RWPE2 (cell line): ENCODE measurements at regions not wholly inside any gene's neighbourhood (a gene's known extent, or its start where the extent isn't known, plus 50 kb on each side); places are given as distances from the start of the nearest gene placed in this dataset.
"Not testable (repeated sequence)": the region's sequence is repeated elsewhere in the genome, so short reads cannot be mapped to it uniquely, and the experiment has no call there.

Source experiments
- ATAC-seq: fragments of 200-7000 bp; cut with Tn5 transposase; 3 replicates; pipeline ENCODE4 v1.9.1; 2021; ENCODE audit warnings: low read depth
- DNase-seq: peaks from one replicate; pipeline ENCODE4 v3.0.0-alpha.2; 2020; ENCODE audit warnings: low spot score
- H3K27ac ChIP-seq: fragments of 450-650 bp; 2 replicates; pipeline ENCODE4 v1.5.1; 2017; ENCODE audit warnings: mild to moderate bottlenecking; ENCODE audit not compliant: poor library complexity, severe bottlenecking
- H3K27me3 ChIP-seq: fragments of 250-450 bp; sonication (Bioruptor Pico); 2 replicates; pipeline ENCODE4 v1.5.1; 2021; ENCODE audit warnings: mild to moderate bottlenecking, moderate library complexity; ENCODE audit not compliant: insufficient read depth, poor library complexity, severe bottlenecking
- H3K36me3 ChIP-seq: fragments of 250-450 bp; sonication (Bioruptor Pico); 2 replicates; pipeline ENCODE4 v1.5.1; 2020; ENCODE audit warnings: low read depth, mild to moderate bottlenecking, moderate library complexity
- H3K4me1 ChIP-seq: fragments of 250-450 bp; sonication (Bioruptor Pico); 2 replicates; pipeline ENCODE4 v1.5.1; 2021; ENCODE audit warnings: mild to moderate bottlenecking, moderate library complexity; ENCODE audit not compliant: insufficient read depth, poor library complexity, severe bottlenecking
- H3K4me3 ChIP-seq: fragments of 250-450 bp; sonication (Bioruptor Pico); 2 replicates; pipeline ENCODE4 v1.5.1; 2021; ENCODE audit warnings: mild to moderate bottlenecking, moderate library complexity; ENCODE audit not compliant: severe bottlenecking
- H3K9me3 ChIP-seq: fragments of 250-450 bp; sonication (Bioruptor Pico); 2 replicates; pipeline ENCODE4 v1.5.1; 2021; ENCODE audit warnings: mild to moderate bottlenecking, moderate library complexity; ENCODE audit not compliant: severe bottlenecking
- TF ChIP-seq, protein P1 (sequence below): fragments of 450-650 bp; IDR thresholded peaks from one replicate; pipeline ENCODE4 v1.5.1; 2017; ENCODE audit warnings: mild to moderate bottlenecking, moderate library complexity; ENCODE audit not compliant: poor library complexity, severe bottlenecking

GRCh38 chrX:66766318-66766717, 127.4 kb upstream of the EDA2R start:
- no peak for ATAC-seq
- Histone ChIP-seq H3K27ac (no peak overlapping the region), H3K36me3 (no peaks in the 10 kb centered on the region), H3K4me1 (no peaks in the 10 kb centered on the region), H3K9me3 (no peaks in the 10 kb centered on the region), H3K27me3 (no peaks in the 10 kb centered on the region), H3K4me3 (no peak overlapping the region)
- no peak for DNase-seq
- TF ChIP-seq, protein P1, sequence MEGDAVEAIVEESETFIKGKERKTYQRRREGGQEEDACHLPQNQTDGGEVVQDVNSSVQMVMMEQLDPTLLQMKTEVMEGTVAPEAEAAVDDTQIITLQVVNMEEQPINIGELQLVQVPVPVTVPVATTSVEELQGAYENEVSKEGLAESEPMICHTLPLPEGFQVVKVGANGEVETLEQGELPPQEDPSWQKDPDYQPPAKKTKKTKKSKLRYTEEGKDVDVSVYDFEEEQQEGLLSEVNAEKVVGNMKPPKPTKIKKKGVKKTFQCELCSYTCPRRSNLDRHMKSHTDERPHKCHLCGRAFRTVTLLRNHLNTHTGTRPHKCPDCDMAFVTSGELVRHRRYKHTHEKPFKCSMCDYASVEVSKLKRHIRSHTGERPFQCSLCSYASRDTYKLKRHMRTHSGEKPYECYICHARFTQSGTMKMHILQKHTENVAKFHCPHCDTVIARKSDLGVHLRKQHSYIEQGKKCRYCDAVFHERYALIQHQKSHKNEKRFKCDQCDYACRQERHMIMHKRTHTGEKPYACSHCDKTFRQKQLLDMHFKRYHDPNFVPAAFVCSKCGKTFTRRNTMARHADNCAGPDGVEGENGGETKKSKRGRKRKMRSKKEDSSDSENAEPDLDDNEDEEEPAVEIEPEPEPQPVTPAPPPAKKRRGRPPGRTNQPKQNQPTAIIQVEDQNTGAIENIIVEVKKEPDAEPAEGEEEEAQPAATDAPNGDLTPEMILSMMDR: no peak

- no peak for DNase-seq
- no peaks in the 10 kb centered on the region for H3K4me1 ChIP-seq
- no peaks in the 10 kb centered on the region for H3K36me3 ChIP-seq
- TF ChIP-seq, protein P1: no peak
- no peak overlapping the region for H3K4me3 ChIP-seq
- H3K9me3 ChIP-seq: no peaks in the 10 kb centered on the region
- H3K27me3 ChIP-seq: no peaks in the 10 kb centered on the region
- H3K27ac ChIP-seq: no peak overlapping the region
- ATAC-seq: no peak
Observed at GRCh38 chrX:66760651-66761050, 121.8 kb upstream of the EDA2R start.

- DNase-seq (no peak), ATAC-seq (no peak)
- TF ChIP-seq, protein P1: no peak
- H3K9me3 ChIP-seq: no peaks in the 10 kb centered on the region
- H3K27me3 ChIP-seq: no peaks in the 10 kb centered on the region
- no peak overlapping the region for H3K4me3 ChIP-seq
- H3K36me3 ChIP-seq: no peaks in the 10 kb centered on the region
- H3K27ac ChIP-seq: no peak overlapping the region
- H3K4me1 ChIP-seq: no peaks in the 10 kb centered on the region
Observed at GRCh38 chrX:66756717-66757116, 117.8 kb upstream of the EDA2R start.

DNA sequence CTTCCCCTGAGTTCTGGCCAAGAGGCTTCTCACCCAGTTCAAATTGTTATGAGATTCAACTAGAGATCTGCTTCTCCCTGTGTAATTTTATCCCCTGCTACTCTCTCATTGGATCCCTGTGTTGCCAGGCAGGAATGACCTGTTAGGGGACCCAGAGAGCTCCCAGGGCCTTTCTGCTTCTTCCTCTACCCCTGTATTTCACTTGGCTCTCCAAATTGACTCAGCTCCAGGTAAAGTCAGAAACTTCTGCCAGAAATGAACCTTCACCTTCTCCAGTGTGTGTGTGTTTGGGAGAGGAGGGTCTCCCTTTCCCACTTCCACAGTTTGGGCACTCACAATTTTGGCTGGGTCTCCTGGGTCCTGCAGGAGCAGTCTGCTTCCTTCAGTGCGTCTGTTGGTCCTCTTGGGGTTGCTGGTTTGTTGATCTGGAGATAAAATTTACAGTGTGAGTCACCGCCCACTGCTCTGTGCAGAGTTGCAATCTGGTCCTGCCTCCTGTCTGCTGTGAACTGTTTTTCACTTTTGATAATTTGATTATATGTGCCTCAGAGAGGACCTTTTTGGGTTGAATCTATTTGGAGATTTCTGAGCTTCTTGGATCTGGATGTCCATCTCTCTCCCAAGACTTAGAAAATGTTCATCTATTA, 112.4 kb upstream of the EDA2R start:
- ATAC-seq (no peak), DNase-seq (no peak)
- H3K9me3 ChIP-seq: no peaks in the 10 kb centered on the region
- no peaks in the 10 kb centered on the region for H3K36me3 ChIP-seq
- TF ChIP-seq, protein P1: no peak
- no peak overlapping the region for H3K27ac ChIP-seq
- H3K27me3 ChIP-seq: no peaks in the 10 kb centered on the region
- H3K4me1 ChIP-seq: no peaks in the 10 kb centered on the region
- H3K4me3 ChIP-seq: no peak overlapping the region

DNA sequence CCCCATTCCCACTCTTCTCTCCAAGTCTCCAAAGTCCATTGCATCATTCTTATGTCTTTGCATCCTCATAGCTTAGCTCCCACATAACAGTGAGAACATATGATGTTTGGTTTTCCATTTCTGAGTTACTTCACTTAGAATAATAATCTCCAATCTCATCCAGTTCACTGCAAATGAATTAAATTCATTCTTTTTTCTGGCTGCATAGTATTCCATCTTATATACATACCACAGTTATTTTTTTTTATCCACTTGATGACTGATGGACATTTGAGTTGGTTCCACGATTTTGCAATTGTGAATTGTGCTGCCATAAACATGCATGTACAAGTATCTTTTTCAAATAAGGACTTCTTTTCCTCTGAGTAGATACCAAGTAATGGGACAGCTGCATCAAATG, 105.6 kb upstream of the EDA2R start:
- not testable (repeated sequence) for ATAC-seq, DNase-seq, H3K27ac ChIP-seq, H3K27me3 ChIP-seq, H3K36me3 ChIP-seq, H3K4me3 ChIP-seq, H3K4me1 ChIP-seq, H3K9me3 ChIP-seq
